Ascending aorta (tissue), 2 donors: ENCODE measurements at regions not wholly inside any gene's neighbourhood (a gene's known extent, or its start where the extent isn't known, plus 50 kb on each side); places are given as distances from the start of the nearest gene placed in this dataset.

Experiments used
- DNase-seq, 2 donors: peaks; one replicate each; pipeline ENCODE4 v3.0.0-alpha.2; 2019; ENCODE audit warnings: low spot score in 2 of 2
- H3K27ac ChIP-seq, 2 donors: fragments of 200-600 bp; sonication (generic); one replicate each; pipeline ENCODE4 v1.5.1; 2016 to 2017; ENCODE audit warnings: mild to moderate bottlenecking in 1 of 2
- H3K27me3 ChIP-seq: fragments of 200-600 bp; sonication (generic); one replicate; pipeline ENCODE4 v1.5.1; 2017
- H3K36me3 ChIP-seq, 2 donors: fragments of 200-600 bp; sonication (generic); one replicate each; pipeline ENCODE4 v1.5.1; 2016
- H3K4me1 ChIP-seq, 2 donors: fragments of 200-600 bp; sonication (generic); one replicate each; pipeline ENCODE4 v1.5.1; 2016 to 2017; ENCODE audit warnings: mild to moderate bottlenecking in 1 of 2
- H3K4me3 ChIP-seq, 2 donors: fragments of 200-600 bp; sonication (generic); one replicate each; pipeline ENCODE4 v1.5.1; 2016 to 2017; ENCODE audit warnings: mild to moderate bottlenecking in 1 of 2
- H3K9me3 ChIP-seq, 2 donors: fragments of 200-600 bp; sonication (generic); one replicate each; pipeline ENCODE4 v1.5.1; 2016
- intact Hi-C: fragments of 100-400 bp; cut with DNase I; formaldehyde crosslinking; loops from one replicate; pipeline ENCODE4 v1.15.1; 2023
- TF ChIP-seq, protein P1 (sequence below), 3 experiments: fragments of 200-600 bp in 2 of 3; fragments of 450-650 bp in 1 of 3; sonication (generic) in 2 of 3; IDR thresholded peaks; one replicate each; pipeline ENCODE4 v1.5.1; 2016 to 2019; ENCODE audit warnings: antibody characterized with exemption in 3 of 3, mild to moderate bottlenecking in 1 of 3, moderate library complexity in 1 of 3

- no peaks in the 10 kb centered on the region for H3K27me3 ChIP-seq
- H3K9me3 ChIP-seq, result no peaks in the 10 kb centered on the region
- TF ChIP-seq, protein P1, sequence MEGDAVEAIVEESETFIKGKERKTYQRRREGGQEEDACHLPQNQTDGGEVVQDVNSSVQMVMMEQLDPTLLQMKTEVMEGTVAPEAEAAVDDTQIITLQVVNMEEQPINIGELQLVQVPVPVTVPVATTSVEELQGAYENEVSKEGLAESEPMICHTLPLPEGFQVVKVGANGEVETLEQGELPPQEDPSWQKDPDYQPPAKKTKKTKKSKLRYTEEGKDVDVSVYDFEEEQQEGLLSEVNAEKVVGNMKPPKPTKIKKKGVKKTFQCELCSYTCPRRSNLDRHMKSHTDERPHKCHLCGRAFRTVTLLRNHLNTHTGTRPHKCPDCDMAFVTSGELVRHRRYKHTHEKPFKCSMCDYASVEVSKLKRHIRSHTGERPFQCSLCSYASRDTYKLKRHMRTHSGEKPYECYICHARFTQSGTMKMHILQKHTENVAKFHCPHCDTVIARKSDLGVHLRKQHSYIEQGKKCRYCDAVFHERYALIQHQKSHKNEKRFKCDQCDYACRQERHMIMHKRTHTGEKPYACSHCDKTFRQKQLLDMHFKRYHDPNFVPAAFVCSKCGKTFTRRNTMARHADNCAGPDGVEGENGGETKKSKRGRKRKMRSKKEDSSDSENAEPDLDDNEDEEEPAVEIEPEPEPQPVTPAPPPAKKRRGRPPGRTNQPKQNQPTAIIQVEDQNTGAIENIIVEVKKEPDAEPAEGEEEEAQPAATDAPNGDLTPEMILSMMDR (IDR thresholded peaks at IDR 0.05), result no peak
- no peaks in the 10 kb centered on the region for H3K36me3 ChIP-seq
- H3K4me3 ChIP-seq, result peak overlapping the region; percentile 74 to 97
- H3K27ac ChIP-seq, result peak overlapping the region; percentile 95 to 98
- no peak for DNase-seq
- peaks cover 5 to 25% of the 10 kb centered on the region in 2 donors for H3K4me1 ChIP-seq
- intact Hi-C loops, result loop anchor here (1.0 to 10.0 kb wide), 7 partner anchors 47 to 264 kb away; no protein-coding TSS in a partner anchor
Observed at GRCh38 chr10:29737074-29737593, 102.4 kb upstream of the SVIL start.

- no peaks in the 10 kb centered on the region for H3K36me3 ChIP-seq
- H3K9me3 ChIP-seq, result no peaks in the 10 kb centered on the region
- TF ChIP-seq, protein P1 (IDR thresholded peaks at IDR 0.05), result peak in 1 of 3 experiments; percentile 56
- peak in 1 of 2 donors; percentile 83 for DNase-seq
- H3K27me3 ChIP-seq, result no peaks in the 10 kb centered on the region
- H3K4me1 ChIP-seq, result peaks cover 5 to 22% of the 10 kb centered on the region in 2 donors
- peak overlapping the region; percentile 95 to 98 for H3K27ac ChIP-seq
- H3K4me3 ChIP-seq, result peak overlapping the region; percentile 74 to 97
- intact Hi-C loops, result loop anchor here (1.0 to 10.0 kb wide), 7 partner anchors 48 to 264 kb away; no protein-coding TSS in a partner anchor
Observed at GRCh38 chr10:29736366-29737073, 101.7 kb upstream of the SVIL start.

- H3K4me3 ChIP-seq, result peak overlapping the region; percentile 74 to 97
- peaks cover 6 to 20% of the 10 kb centered on the region in 2 donors for H3K4me1 ChIP-seq
- TF ChIP-seq, protein P1 (IDR thresholded peaks at IDR 0.05), result peak; percentile 94 to 98 (median 97)
Observed at GRCh38 chr10:29735628-29736365, 101.0 kb upstream of the SVIL start.

DNA sequence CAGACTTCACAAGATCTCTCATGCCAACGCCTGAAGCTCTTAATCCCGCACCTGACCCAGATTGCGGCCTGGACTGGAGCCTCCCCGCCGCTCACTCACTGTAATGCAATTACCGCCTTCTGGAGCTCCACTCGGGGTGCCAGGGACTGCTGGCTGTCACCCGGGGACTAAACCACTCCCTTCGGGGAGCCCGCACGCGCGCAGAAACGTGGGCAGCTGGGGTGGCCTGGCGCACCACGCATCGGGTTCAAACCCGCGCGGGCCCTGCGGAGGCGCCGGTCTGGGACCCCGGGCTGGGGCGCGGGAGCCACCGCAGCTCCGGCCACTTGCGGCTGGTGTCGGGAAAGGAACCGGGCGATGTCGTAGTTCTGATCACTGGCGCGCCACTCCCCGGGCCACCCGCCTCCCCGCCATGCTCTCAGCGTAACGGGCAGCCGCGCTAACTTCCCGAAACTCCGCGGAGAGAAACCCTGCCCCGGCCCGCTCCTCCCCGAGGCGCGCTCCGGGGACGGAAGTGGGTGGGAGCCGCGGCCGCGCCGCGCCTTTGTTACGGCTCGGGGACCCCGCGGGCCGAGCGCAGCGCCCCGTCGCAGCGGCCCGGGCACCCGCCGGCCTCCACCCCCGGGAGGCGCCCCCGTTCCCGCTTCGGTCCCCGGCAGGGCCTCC, 100.3 kb upstream of the SVIL start:
- TF ChIP-seq, protein P1 (IDR thresholded peaks at IDR 0.05), result no peak
- peak in 1 of 2 donors; percentile 83 for DNase-seq
- intact Hi-C loops, result loop anchor here (2.0 to 10.0 kb wide), 5 partner anchors 16 to 210 kb away; partner anchors contain the start of gene SVIL
- Histone ChIP-seq H3K36me3 (no peaks in the 10 kb centered on the region), H3K9me3 (no peaks in the 10 kb centered on the region), H3K4me1 (peaks cover 6 to 20% of the 10 kb centered on the region in 2 donors), H3K4me3 (peak overlapping the region; percentile 74 to 97), H3K27ac (peak overlapping the region; percentile 95 to 98), H3K27me3 (no peaks in the 10 kb centered on the region)

More at GRCh38 chr10:29735628-29736365, 101.0 kb upstream of the SVIL start:
- intact Hi-C loops, result loop anchor here (2.0 to 10.0 kb wide), 8 partner anchors 17 to 265 kb away; partner anchors contain the start of gene SVIL
- Histone ChIP-seq H3K27ac (peak overlapping the region; percentile 95 to 98), H3K27me3 (no peaks in the 10 kb centered on the region), H3K36me3 (no peaks in the 10 kb centered on the region), H3K9me3 (no peaks in the 10 kb centered on the region)
- peak; percentile 60 to 94 for DNase-seq

DNA sequence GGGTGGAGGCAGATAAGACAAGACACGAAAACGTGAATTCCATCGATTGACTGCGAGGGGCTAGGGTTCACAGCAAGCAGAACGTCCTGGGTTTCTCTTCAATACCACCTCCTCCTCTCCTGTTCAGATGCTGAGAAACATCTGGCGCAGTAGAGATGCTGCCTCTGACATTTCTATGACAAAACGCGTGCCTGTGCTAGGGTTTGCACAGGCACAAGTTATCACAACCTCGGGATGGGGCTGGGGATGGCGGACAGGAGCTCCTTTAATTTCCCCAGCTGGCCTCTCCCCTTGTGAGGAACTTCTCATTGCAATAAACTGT, 99.8 kb upstream of the SVIL start:
- peaks cover 6 to 22% of the 10 kb centered on the region in 2 donors for H3K4me1 ChIP-seq
- TF ChIP-seq, protein P1 (IDR thresholded peaks at IDR 0.05), result no peak
- H3K27me3 ChIP-seq, result no peaks in the 10 kb centered on the region
- intact Hi-C loops, result loop anchor here (2.0 to 10.0 kb wide), 4 partner anchors 16 to 210 kb away; partner anchors contain the start of gene SVIL
- H3K9me3 ChIP-seq, result no peaks in the 10 kb centered on the region
- H3K27ac ChIP-seq, result peak overlapping the region; percentile 95 to 98
- DNase-seq, result no peak
- H3K4me3 ChIP-seq, result peak overlapping the region; percentile 74 to 97
- peaks cover 0 to 4% of the 10 kb centered on the region in 2 donors for H3K36me3 ChIP-seq
